H9 (cell line): ENCODE measurements at regions not wholly inside any gene's neighbourhood (a gene's known extent, or its start where the extent isn't known, plus 50 kb on each side); places are given as distances from the start of the nearest gene placed in this dataset.

ENCODE experiments used
- DNase-seq: peaks from one replicate; pipeline ENCODE4 v3.0.0-alpha.2; 2017
- H2AFZ ChIP-seq: one replicate; pipeline ENCODE4 v1.6.1; 2013; ENCODE audit warnings: mild to moderate bottlenecking, low read length, control low read depth, moderate library complexity
- H2AK5ac ChIP-seq: 2 replicates; pipeline ENCODE4 v1.6.1; 2013; ENCODE audit warnings: low read length, control low read depth, mixed read lengths; ENCODE audit not compliant: insufficient read length
- H2BK120ac ChIP-seq: one replicate; pipeline ENCODE4 v1.6.1; 2013; ENCODE audit warnings: low read depth, mild to moderate bottlenecking, low read length, control low read depth, inconsistent platforms; ENCODE audit not compliant: poor library complexity, severe bottlenecking
- H2BK12ac ChIP-seq: 2 replicates; pipeline ENCODE4 v1.6.1; 2013; ENCODE audit warnings: low read length, control low read depth, mixed read lengths, low read depth; ENCODE audit not compliant: insufficient read length
- H2BK15ac ChIP-seq: 2 replicates; pipeline ENCODE4 v1.6.1; 2013; ENCODE audit warnings: low read depth, low read length, control low read depth
- H2BK20ac ChIP-seq: one replicate; pipeline ENCODE4 v1.6.1; 2013; ENCODE audit warnings: low read depth, mild to moderate bottlenecking, low read length, control low read depth, inconsistent platforms; ENCODE audit not compliant: poor library complexity, severe bottlenecking
- H2BK5ac ChIP-seq: 2 replicates; pipeline ENCODE4 v1.6.1; 2013; ENCODE audit warnings: low read length, control low read depth, mixed read lengths; ENCODE audit not compliant: insufficient read length
- H3K14ac ChIP-seq: 2 replicates; pipeline ENCODE4 v1.6.1; 2013; ENCODE audit warnings: low read length, control low read depth; ENCODE audit not compliant: insufficient read depth
- H3K18ac ChIP-seq: 2 replicates; pipeline ENCODE4 v1.6.1; 2013; ENCODE audit warnings: low read depth, mild to moderate bottlenecking, mixed read lengths, low read length, control low read depth; ENCODE audit not compliant: insufficient read length
- H3K23ac ChIP-seq: 2 replicates; pipeline ENCODE4 v1.6.1; 2013; ENCODE audit warnings: low read length, control low read depth, mixed read lengths, low read depth; ENCODE audit not compliant: insufficient read length
- H3K23me2 ChIP-seq: 2 replicates; pipeline ENCODE4 v1.6.1; 2013; ENCODE audit warnings: low read depth, mild to moderate bottlenecking, mixed read lengths, low read length, control low read depth; ENCODE audit not compliant: insufficient read length, poor library complexity, severe bottlenecking
- H3K27ac ChIP-seq: 2 replicates; pipeline ENCODE4 v1.5.1; 2013; ENCODE audit warnings: low read length, control low read depth, mixed read lengths, low read depth; ENCODE audit not compliant: insufficient read length
- H3K27me3 ChIP-seq: 2 replicates; pipeline ENCODE4 v1.6.1; 2013; ENCODE audit warnings: low read length, control low read depth, inconsistent platforms; ENCODE audit not compliant: insufficient read depth
- H3K4ac ChIP-seq: 2 replicates; pipeline ENCODE4 v1.6.1; 2013; ENCODE audit warnings: low read depth, mild to moderate bottlenecking, control low read depth, inconsistent platforms, low read length, moderate library complexity
- H3K4me1 ChIP-seq: 2 replicates; pipeline ENCODE4 v1.6.1; 2013; ENCODE audit warnings: low read length, control low read depth, inconsistent platforms; ENCODE audit not compliant: insufficient read depth
- H3K4me2 ChIP-seq: 2 replicates; pipeline ENCODE4 v1.6.1; 2013; ENCODE audit warnings: low read length, control low read depth, mixed read lengths; ENCODE audit not compliant: insufficient read length, insufficient read depth
- H3K56ac ChIP-seq: 2 replicates; pipeline ENCODE4 v1.6.1; 2013; ENCODE audit warnings: low read depth, mild to moderate bottlenecking, mixed read lengths, low read length, control low read depth; ENCODE audit not compliant: insufficient read length
- H3K79me1 ChIP-seq: 2 replicates; pipeline ENCODE4 v1.6.1; 2013; ENCODE audit warnings: low read depth, mild to moderate bottlenecking, moderate library complexity, low read length, control low read depth, inconsistent platforms; ENCODE audit not compliant: insufficient read depth, poor library complexity, severe bottlenecking
- H3K79me2 ChIP-seq: 2 replicates; pipeline ENCODE4 v1.6.1; 2013; ENCODE audit warnings: low read length, control low read depth, inconsistent platforms; ENCODE audit not compliant: insufficient read depth
- H3K9ac ChIP-seq: 2 replicates; pipeline ENCODE4 v1.6.1; 2013; ENCODE audit warnings: low read length, control low read depth, mixed read lengths; ENCODE audit not compliant: insufficient read length; ENCODE audit errors: extremely low read depth
- H3K9me3 ChIP-seq: one replicate; pipeline ENCODE4 v1.6.1; 2013; ENCODE audit warnings: low read depth, low read length, inconsistent platforms; ENCODE audit not compliant: control insufficient read depth
- H3T11ph ChIP-seq: one replicate; pipeline ENCODE4 v1.6.1; 2013; ENCODE audit warnings: mild to moderate bottlenecking, low read length, control low read depth, inconsistent platforms
- H4K20me1 ChIP-seq: one replicate; pipeline ENCODE4 v1.6.1; 2013; ENCODE audit not compliant: control insufficient read depth, insufficient read length, insufficient read depth
- H4K5ac ChIP-seq: 2 replicates; pipeline ENCODE4 v1.6.1; 2013; ENCODE audit warnings: low read depth, mild to moderate bottlenecking, mixed read lengths, low read length, control low read depth; ENCODE audit not compliant: insufficient read length
- H4K8ac ChIP-seq: replicated peaks from 2 replicates; pipeline ENCODE4 v1.6.1; 2013; ENCODE audit warnings: low read length, control low read depth, mixed read lengths, low read depth; ENCODE audit not compliant: insufficient read length
- H4K91ac ChIP-seq: 2 replicates; pipeline ENCODE4 v1.6.1; 2013; ENCODE audit warnings: low read depth, mild to moderate bottlenecking, moderate library complexity, mixed read lengths, low read length, control low read depth; ENCODE audit not compliant: insufficient read length
- H3K27ac Mint-ChIP-seq, 3 experiments: 2 replicates in 2 of 3; 3 replicates in 1 of 3; pipeline ENCODE4 v1.8.0; 2020 to 2021; ENCODE audit warnings: mixed read lengths in 3 of 3, mild to moderate bottlenecking in 1 of 3, moderate library complexity in 1 of 3
- H3K27me3 Mint-ChIP-seq: 2 replicates; pipeline ENCODE4 v1.8.0; 2021; ENCODE audit warnings: low read depth, mild to moderate bottlenecking, moderate library complexity, mixed read lengths
- H3K36me3 Mint-ChIP-seq, 3 experiments: 2 replicates in 2 of 3; 3 replicates in 1 of 3; pipeline ENCODE4 v1.8.0; 2020 to 2021; ENCODE audit warnings: low read depth in 3 of 3, mixed read lengths in 3 of 3; ENCODE audit not compliant: insufficient read depth in 1 of 3
- H3K4me1 Mint-ChIP-seq, 2 experiments: 2 replicates each; pipeline ENCODE4 v1.8.0; 2020; ENCODE audit warnings: mixed read lengths in 2 of 2
- H3K4me3 Mint-ChIP-seq, 2 experiments: 2 replicates in 1 of 2; 3 replicates in 1 of 2; pipeline ENCODE4 v1.8.0; 2020 to 2021; ENCODE audit warnings: mild to moderate bottlenecking in 2 of 2, mixed read lengths in 2 of 2, moderate library complexity in 1 of 2
- H3K9me3 Mint-ChIP-seq, 2 experiments: 2 replicates in 1 of 2; 3 replicates in 1 of 2; pipeline ENCODE4 v1.8.0; 2020; ENCODE audit warnings: mild to moderate bottlenecking in 2 of 2, mixed read lengths in 2 of 2, moderate library complexity in 1 of 2
- CTCF ChIP-seq: fragments of 200-600 bp; sonication (generic); conservative IDR thresholded peaks from 3 replicates; pipeline ENCODE4 v1.8.0; 2021; ENCODE audit warnings: antibody characterized with exemption, mild to moderate bottlenecking
- WGBS: extraction: QIAGEN DNeasy Blood & Tissue Kit; methylation state at CpG from one replicate; pipeline ENCODE4 v1.1.7; 2013; ENCODE audit warnings: missing lambda C conversion rate, low lambda C conversion rate, mixed read lengths; ENCODE audit not compliant: insufficient read length; ENCODE audit errors: extremely low coverage; 5-methylcytosine and 5-hydroxymethylcytosine counted together

DNA sequence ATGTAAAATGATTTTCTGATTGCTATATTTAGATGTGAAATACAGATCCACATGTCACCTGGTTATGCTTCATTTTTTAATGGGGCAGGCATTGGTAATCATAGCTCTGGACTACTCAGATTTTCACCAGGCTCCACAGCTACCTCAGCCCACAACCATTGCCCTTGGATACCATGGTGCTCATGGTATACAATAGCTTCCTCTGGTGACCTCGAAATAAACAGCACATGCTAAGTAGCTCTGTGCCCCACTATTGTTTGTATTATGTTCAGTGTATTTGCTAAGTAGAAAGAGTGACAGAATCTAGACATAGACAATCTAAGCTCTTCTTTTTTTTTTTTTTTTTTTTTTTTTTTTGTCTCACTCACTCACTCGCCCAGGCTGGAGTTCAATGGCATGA, 274.4 kb upstream of the USP15 start:
- no peak for TF ChIP-seq CTCF
- H3K4me1 ChIP-seq = no peaks in the 10 kb centered on the region
- no peaks in the 10 kb centered on the region for H3K27me3 ChIP-seq
- Mint-ChIP-seq H3K27ac (no peak overlapping the region), H3K4me1 (no peaks in the 10 kb centered on the region), H3K9me3 (peaks cover 0 to 1% of the 10 kb centered on the region in 2 experiments; a peak in 1 of 5 replicates), H3K27me3 (no peaks in the 10 kb centered on the region), H3K36me3 (peaks cover 0 to 2% (median 0%) of the 10 kb centered on the region in 3 experiments; a peak in 1 of 7 replicates), H3K4me3 (no peak overlapping the region)
- H2AK5ac ChIP-seq = no peak overlapping the region
- no peak overlapping the region for H3K9ac ChIP-seq
- H3K14ac ChIP-seq = no peak overlapping the region
- H3K4ac ChIP-seq = no peak overlapping the region
- H2BK12ac ChIP-seq = no peak overlapping the region
- H2BK15ac ChIP-seq = no peak overlapping the region
- WGBS = no CpG with 5 or more reads among the region's 2 CpGs
- DNase-seq = no peak
- no peak overlapping the region for H3K27ac ChIP-seq
- no peaks in the 10 kb centered on the region for H3K79me1 ChIP-seq
- H3K4me2 ChIP-seq = no peak overlapping the region
- no peak overlapping the region for H2BK5ac ChIP-seq
- H4K91ac ChIP-seq = no peak overlapping the region
- no peaks in the 10 kb centered on the region for H4K20me1 ChIP-seq
- no peak overlapping the region for H3T11ph ChIP-seq
- no peak overlapping the region for H3K56ac ChIP-seq
- H4K5ac ChIP-seq = no peak overlapping the region
- H3K79me2 ChIP-seq = no peaks in the 10 kb centered on the region
- H2AFZ ChIP-seq = no peak overlapping the region
- H3K23ac ChIP-seq = no peak overlapping the region
- no peaks in the 10 kb centered on the region for H3K9me3 ChIP-seq
- no peak overlapping the region for H3K18ac ChIP-seq
- H2BK120ac ChIP-seq = no peak overlapping the region
- no peak overlapping the region for H4K8ac ChIP-seq
- no peak overlapping the region for H2BK20ac ChIP-seq
- H3K23me2 ChIP-seq = no peaks in the 10 kb centered on the region
